Putamen (tissue), 1 donor: ENCODE measurements at regions not wholly inside any gene's neighbourhood (a gene's known extent, or its start where the extent isn't known, plus 50 kb on each side); places are given as distances from the start of the nearest gene placed in this dataset.

Experiments used
- DNase-seq: peaks from one replicate; pipeline ENCODE4 v3.0.0-alpha.2; 2016; ENCODE audit warnings: low spot score

DNA sequence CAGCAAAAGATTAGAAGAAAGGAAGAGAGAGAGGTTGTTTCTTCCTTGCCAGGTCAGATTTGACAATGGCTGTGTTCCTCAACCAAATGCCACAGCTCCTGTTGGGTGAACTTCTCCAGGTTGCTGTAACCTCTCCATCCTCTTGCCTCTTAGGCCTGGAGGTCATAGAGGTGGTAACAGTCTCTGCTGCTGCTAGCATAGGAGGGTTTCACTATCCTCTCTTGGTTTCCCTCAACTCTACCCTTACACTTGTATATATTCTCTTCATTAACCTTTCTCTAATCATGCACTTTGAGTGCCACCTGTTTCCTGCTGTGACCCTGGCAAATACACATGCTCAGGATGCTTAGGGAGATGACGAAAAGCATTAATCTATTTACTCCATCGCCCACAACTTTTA lies 67.7 kb upstream of the HIF1A start:
- DNase-seq: no peak

DNA sequence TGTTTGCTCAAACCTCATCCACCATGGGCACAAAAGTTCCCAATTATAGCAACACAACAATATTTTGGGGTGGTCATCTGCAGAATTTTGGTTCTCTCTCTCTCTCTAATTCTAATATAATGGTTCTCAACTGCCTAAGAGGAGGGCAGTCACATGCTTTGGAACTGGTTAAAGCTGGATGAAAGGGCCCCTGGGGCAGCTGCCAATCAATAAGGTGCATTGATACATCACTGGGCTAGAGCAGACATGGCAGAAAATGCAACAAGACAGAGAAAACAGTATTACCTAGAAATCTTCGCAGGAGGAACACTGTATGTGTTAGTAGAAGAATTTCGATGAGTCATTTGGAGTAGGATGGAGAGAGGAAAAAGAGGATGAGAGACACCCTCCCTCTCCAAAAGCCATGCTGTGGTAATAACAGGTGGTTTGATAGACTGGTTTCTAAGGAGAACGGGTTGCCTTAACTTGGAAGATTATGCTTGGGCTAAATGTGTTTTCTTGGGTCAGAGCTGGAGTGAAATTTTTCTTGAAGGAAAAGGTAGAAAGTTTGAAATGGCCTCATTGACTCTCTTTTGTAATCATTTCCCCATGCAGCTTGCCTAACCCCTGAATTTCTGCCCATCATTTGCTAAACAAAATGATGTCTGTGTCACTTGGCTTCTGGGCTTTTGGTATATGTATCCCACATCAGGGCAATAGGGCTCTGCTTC lies 67.1 kb upstream of the HIF1A start:
- no peak for DNase-seq

- no peak for DNase-seq
These were observed 64.8 kb upstream of the HIF1A start for GRCh38 chr14:61630399-61631044.

DNA sequence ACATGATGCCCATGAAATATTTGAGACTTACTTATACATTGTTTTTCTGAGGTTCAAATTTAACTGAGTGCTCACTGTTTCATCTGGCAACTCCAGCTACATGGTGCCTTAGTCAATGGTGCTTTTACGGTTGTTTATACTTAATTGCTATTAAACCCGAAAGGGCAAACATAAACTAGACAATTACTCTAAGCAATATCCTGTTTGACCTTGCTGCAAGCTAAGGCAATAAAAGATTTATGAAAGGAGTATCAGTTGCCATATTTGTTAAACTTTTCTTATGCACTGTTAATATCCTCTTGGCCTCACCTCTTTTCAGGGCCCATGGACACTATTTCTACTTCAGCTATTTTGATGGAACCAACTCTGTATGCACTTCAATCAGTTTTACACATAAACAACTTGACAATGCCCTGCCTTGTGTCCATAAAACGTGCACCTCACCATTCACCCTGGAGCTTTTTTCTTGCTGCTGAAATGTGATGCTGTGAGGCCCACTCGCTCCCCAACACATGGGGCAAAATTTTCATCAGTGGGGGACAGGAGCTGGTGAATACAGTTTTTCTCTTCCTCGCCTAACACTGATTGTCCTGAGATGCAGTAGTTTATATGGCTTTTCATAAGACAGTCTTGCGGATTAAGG lies 64.1 kb upstream of the HIF1A start:
- DNase-seq: no peak

GRCh38 chr14:61632401-61632800 lies 62.9 kb upstream of the HIF1A start:
- DNase-seq: no peak

DNA sequence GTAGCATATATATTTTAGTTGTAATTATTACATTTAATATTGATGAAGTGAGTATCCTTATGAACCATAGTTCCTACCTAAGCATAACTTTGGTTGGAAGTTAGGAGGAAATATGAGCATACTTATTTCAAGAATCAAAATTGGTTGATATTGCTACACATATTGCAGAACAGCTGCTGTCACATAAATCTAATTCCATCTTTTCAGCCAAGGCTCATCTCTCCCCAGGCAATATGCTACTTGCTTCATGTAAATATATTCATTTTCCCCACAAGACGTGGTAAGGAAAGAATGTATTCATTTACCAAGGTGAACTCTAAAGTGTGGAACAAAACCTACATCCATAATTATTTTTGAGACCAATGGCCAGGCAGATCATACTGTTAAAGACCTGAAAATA lies 62.5 kb upstream of the HIF1A start:
- DNase-seq: no peak

- no peak for DNase-seq
These were observed 59.0 kb upstream of the HIF1A start for GRCh38 chr14:61636291-61636690.

DNA sequence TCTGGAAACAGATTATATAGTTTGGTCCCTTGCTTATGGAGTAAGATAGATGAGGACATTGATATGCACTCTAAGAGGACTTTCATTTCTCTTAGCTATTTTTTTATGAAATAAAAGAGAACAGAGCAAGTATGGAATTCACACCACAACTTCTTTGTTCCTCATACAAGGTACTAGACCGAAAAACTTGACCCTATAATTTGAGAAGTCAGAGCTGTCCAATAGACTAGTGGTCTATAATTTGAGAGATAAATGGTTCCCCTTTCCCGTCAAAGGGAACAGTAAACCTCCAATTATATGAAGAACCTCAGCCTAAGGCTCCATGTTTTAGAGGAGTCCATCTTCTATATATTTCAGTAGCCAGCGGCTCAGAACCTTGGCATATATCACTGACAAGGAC lies 58.5 kb upstream of the HIF1A start:
- DNase-seq: no peak

DNA sequence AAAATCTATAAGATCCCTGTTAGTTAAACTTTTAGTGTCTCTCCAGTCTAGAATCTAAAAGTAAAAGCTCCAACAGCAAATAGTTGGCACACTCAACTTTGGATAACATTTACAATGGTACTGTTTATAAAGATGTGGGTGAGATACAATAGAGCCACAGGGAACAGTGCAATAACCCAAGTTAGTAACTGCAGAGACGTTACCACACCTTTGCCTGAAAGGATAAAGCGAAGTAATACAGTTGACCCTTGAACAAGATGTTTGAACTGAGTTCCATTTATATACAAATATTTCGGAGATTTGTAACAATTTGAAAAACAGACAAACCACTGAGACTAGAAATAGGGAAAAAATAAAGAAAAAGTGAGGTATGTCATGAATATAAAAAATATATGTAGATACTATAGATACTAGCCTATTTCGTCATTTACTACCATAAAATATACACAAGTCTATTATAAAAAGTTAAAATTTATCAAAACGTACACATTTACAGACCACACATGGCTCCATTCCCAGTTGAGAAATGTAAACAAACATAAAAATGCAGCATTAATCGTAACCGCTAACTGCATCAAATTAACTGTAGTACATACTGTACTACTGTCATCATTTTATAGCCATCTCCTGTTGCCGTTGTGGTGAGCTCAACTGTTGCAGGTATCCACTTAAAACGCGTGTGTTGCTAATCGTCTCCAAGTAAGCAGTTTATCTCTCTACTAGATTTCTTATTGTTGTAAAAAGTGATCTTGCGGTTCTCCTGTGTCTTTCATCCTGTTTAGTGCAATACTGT lies 56.5 kb upstream of the HIF1A start:
- no peak for DNase-seq

DNA sequence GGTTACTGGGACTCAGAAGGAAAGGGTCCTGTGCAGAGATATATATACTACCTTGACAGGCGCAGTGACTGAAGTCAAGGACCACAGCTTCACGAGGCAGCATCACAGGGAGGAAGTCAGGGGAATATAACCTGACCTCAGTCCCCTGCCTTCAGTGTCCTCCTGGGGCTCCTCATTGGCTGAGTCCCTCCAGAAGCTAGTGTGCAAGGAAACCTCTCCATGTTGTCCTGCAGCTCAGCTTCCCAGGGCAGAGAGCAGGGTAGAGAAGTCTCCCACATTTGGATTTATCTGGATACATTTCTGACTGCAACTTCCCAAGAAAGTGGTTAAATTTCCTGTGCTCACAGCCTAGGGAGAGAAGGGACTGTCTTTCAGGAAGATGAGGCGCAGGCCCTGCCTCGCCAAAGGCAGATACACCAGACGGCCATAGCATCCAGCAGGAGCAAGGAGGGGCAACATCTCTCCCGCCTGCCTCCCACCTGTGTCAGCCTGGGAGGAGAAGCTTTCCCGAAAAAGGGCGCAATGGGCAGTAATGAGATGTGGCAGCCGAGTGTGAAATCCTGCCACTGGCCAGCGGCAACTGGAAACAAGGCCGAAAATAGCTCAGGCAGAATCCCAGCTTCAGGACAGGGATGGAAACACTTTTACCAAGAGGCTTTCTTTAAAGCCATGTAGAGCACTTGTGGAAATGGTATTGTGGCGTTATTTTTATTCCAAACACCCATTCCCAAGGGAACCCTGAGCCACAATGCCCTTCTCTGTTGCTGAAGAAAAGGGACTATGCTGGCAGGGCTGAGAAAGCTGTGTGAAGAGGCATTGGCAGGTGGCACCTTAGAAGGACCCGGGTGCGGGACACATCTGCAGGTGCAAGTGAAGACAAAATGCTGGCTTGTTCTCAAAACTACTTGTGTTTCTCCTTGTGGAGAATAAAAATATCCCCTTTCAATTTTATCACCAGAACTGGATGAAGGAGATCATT lies 54.9 kb upstream of the HIF1A start:
- no peak for DNase-seq

DNA sequence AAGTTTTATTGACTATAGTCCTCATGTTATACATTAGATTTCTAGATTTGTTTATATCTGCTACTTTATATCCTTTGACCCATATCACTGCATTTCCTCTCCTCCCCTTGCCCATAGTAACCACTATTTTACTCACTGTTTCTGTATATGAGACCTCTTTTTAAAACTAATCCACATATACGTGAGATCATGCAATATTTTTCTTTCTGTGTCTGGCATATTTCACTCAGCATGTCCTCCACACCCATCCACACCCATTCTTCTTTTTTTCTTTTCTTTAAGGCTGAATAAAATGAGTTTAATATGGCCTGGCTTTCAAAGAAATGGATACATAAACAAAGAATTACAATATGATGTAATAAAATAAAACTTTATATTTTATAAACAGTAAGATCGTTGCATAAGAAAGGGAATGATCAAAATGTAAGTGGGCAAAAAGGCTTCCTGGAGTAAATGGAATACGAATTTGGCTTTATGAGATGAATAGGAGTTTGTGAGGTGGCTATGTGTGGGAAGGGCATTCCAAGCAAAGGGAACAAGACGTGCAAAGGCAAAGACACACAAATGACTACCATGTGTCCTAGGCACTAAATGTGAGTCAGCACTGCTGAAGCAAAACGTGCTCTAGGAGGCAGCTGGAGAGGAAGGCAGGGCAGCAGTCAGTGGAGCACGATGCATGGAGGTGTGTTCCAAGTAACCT lies 53.2 kb upstream of the HIF1A start:
- no peak for DNase-seq

GRCh38 chr14:61642614-61642982 lies 52.7 kb upstream of the HIF1A start:
- DNase-seq: no peak

DNA sequence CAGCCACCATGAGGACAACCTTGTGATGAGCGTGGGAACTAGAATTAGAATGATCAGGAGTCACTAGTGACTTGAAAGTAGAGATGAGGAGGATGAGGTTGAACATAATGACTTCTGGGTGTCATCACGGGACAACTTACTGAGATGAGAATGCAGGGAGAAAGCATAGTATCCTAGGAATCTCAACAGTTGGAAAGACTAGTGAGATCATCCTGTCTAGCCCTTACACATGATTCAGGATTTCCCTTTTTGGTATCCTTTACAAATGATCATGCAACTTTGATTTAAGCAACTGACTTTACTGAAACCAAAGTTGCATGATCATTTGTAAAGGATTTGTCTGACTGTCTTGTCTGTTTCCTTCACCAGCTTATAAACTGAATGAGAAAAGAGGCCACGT lies 51.8 kb upstream of the HIF1A start:
- DNase-seq: no peak

DNA sequence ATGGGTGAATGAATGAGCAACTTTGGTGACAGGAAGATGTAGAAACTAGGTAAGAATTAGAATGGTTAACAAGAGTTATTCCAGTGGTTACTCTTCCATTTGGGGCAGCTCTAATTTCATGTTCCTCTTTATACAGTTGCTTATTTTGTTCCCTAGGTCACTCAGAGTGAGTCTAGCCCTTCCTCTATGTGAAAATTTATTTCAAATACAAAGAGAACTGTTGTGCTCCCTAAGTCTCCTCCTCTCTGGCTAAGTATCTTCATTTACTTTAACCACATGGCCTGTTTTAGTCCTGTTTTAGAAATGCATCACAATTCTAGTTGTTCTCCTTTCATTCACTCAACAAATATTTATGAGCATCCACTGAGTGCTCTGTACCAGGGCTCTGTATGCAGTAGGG lies 51.1 kb upstream of the HIF1A start:
- DNase-seq: no peak

- DNase-seq: no peak
These were observed 50.5 kb upstream of the HIF1A start for GRCh38 chr14:61644834-61645233.

DNA sequence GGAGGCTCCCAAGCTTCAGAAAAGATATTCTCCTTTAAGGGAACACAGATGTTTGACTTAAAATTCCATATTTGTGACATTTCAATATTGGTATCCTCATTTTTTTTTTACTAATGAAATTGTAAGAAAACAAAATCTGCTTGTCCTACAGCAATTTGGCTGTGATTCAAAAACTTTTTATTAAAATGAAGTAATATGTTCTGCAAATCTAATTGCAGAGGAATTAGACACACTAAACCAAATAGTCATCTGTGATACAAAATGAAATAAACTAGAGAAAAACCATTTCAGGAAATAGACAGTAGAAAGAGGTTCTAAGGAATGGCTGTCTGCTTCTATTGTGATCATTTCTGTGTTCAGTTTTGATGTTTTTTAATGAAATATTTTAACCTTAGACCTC lies 50.1 kb upstream of the HIF1A start:
- no peak for DNase-seq
